ENCODE measurements at regions not wholly inside any gene's neighbourhood (a gene's known extent, or its start where the extent isn't known, plus 50 kb on each side); places are given as distances from the start of the nearest gene placed in this dataset.

DNA sequence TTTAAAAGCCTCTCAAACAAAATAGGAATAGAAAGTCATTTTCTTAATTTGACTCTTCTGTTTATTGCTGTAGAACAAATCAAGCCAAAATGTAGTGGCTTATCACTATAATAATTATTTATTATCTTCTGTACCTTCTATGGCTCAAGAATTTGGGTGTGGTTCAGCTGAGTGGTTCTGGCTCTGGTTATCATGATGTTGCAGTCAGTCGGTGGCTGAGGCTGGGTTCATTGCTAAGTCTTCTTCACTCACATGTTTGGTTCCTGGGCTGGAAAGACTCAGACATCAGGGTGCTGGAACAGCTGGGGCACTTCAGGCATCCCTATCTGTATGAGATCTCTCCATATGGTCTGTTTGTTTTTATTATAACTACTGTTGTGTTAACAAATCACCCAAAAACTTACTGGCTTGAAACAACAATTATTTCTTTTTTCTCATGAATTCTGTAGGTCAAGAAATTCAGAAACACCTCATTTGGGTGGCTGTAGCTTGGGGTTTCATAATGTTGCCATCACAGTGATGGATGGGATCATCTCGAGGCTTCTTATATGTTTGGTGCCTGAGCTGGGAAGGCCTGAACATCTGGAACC lies 165.5 kb upstream of the FOXN2 start:
- TF ChIP-seq CTCF (conservative IDR thresholded peaks at IDR 0.05 in 1 of 2, IDR thresholded peaks at IDR 0.05 in 1 of 2; ENCODE audit: extremely low read depth in 1 of 2, insufficient read depth in 1 of 2, low read depth in 1 of 2, low read length in 2 of 2) = no peak
- no peak for TF ChIP-seq EZH2 (IDR thresholded peaks at IDR 0.05; ENCODE audit: borderline replicate concordance, low read length)

Measured in mammary epithelial cell (primary cell).